ENCODE measurements at regions not wholly inside any gene's neighbourhood (a gene's known extent, or its start where the extent isn't known, plus 50 kb on each side); places are given as distances from the start of the nearest gene placed in this dataset.

- no peak for DNase-seq (ENCODE audit: low spot score)
These were observed 226.0 kb downstream of the SNX18 start for GRCh38 chr5:54743581-54743980.

- DNase-seq (ENCODE audit: low spot score): no peak
These were observed 224.9 kb downstream of the SNX18 start for GRCh38 chr5:54742417-54742891.

- peak; percentile 33 for DNase-seq (ENCODE audit: low spot score)
These were observed 224.2 kb downstream of the SNX18 start for GRCh38 chr5:54741711-54742110.

GRCh38 chr5:54740141-54740540, 222.6 kb downstream of the SNX18 start:
- DNase-seq (ENCODE audit: low spot score): no peak

- no peak for DNase-seq (ENCODE audit: low spot score)
These were observed 221.8 kb downstream of the SNX18 start for GRCh38 chr5:54739371-54739770.

GRCh38 chr5:54738973-54739367, 221.4 kb downstream of the SNX18 start:
- no peak for DNase-seq (ENCODE audit: low spot score)

GRCh38 chr5:54738118-54738972, 220.8 kb downstream of the SNX18 start:
- DNase-seq (ENCODE audit: low spot score): peak; percentile 26

GRCh38 chr5:54736003-54736797, 218.6 kb downstream of the SNX18 start:
- DNase-seq (ENCODE audit: low spot score): no peak

GRCh38 chr5:54733101-54733500, 215.5 kb downstream of the SNX18 start:
- no peak for DNase-seq (ENCODE audit: low spot score)

GRCh38 chr5:54732108-54732507, 214.5 kb downstream of the SNX18 start:
- DNase-seq (ENCODE audit: low spot score): no peak

- DNase-seq (ENCODE audit: low spot score): no peak
These were observed 211.0 kb downstream of the SNX18 start for GRCh38 chr5:54728588-54728915.

- DNase-seq (ENCODE audit: low spot score): no peak
These were observed 210.5 kb downstream of the SNX18 start for GRCh38 chr5:54727874-54728587.

- no peak for DNase-seq (ENCODE audit: low spot score)
These were observed 208.1 kb downstream of the SNX18 start for GRCh38 chr5:54725391-54726280.

GRCh38 chr5:54722846-54723433, 205.4 kb downstream of the SNX18 start:
- no peak for DNase-seq (ENCODE audit: low spot score)

- DNase-seq (ENCODE audit: low spot score): no peak
These were observed 204.5 kb downstream of the SNX18 start for GRCh38 chr5:54721951-54722654.

- DNase-seq (ENCODE audit: low spot score): no peak
These were observed 203.6 kb downstream of the SNX18 start for GRCh38 chr5:54721116-54721515.

GRCh38 chr5:54720341-54720740, 202.8 kb downstream of the SNX18 start:
- DNase-seq (ENCODE audit: low spot score): no peak

GRCh38 chr5:54719384-54720283, 202.1 kb downstream of the SNX18 start:
- no peak for DNase-seq (ENCODE audit: low spot score)

GRCh38 chr5:54718656-54719055, 201.1 kb downstream of the SNX18 start:
- DNase-seq (ENCODE audit: low spot score): no peak
